Panc1 (cell line): ENCODE measurements at regions not wholly inside any gene's neighbourhood (a gene's known extent, or its start where the extent isn't known, plus 50 kb on each side); places are given as distances from the start of the nearest gene placed in this dataset.

ENCODE experiments used
- ATAC-seq: fragments of 200-7000 bp; cut with Tn5 transposase; 2 replicates; pipeline ENCODE4 v1.9.1; 2020; ENCODE audit warnings: mild to moderate bottlenecking, moderate library complexity
- BruUV-seq: library from RNA; stranded (reverse); fragments of 400-500 nt; replicated peaks from 2 replicates; lab custom pipeline; 2021; lab: Mats Ljungman, UMichigan
- CTCF ChIA-PET: fragments of 300-600 bp; sonication (Branson Sonifier 250); formaldehyde crosslinking; loops from one replicate; lab custom pipeline; 2022; ENCODE audit warnings: antibody characterized with exemption; lab: Charles Lee
- POLR2A ChIA-PET: fragments of 300-600 bp; sonication (Branson Sonifier 250); formaldehyde crosslinking; loops from one replicate; lab custom pipeline; 2022; ENCODE audit warnings: antibody characterized with exemption; lab: Charles Lee
- DNase-seq: peaks from one replicate; pipeline ENCODE4 v3.0.0-alpha.2; 2010; ENCODE audit warnings: low read depth, low spot score
- H3K27ac ChIP-seq: 2 replicates; pipeline ENCODE4 v1.5.1; 2011; ENCODE audit warnings: mild to moderate bottlenecking, low read length, inconsistent platforms
- H3K27me3 ChIP-seq: fragments of 200-500 bp; sonication (Bioruptor generic); 2 replicates; pipeline ENCODE4 v1.6.0; 2014; ENCODE audit warnings: low read length, inconsistent platforms; ENCODE audit not compliant: control insufficient read depth, insufficient read depth
- H3K36me3 ChIP-seq: fragments of 200-500 bp; sonication (Bioruptor generic); 2 replicates; pipeline ENCODE4 v1.5.1; 2014; ENCODE audit warnings: inconsistent platforms, mild to moderate bottlenecking, low read length, moderate library complexity; ENCODE audit not compliant: control insufficient read depth, insufficient read depth
- H3K4me1 ChIP-seq: 2 replicates; pipeline ENCODE4 v1.5.1; 2011; ENCODE audit warnings: inconsistent platforms, mild to moderate bottlenecking, low read length, moderate library complexity; ENCODE audit not compliant: control insufficient read depth, insufficient read depth
- H3K4me3 ChIP-seq, 2 experiments: 2 replicates each; pipeline ENCODE4 v1.5.1; 2011 to 2012; ENCODE audit warnings: low read depth in 2 of 2, low read length in 2 of 2, mild to moderate bottlenecking in 2 of 2, inconsistent platforms in 1 of 2, moderate library complexity in 1 of 2
- H3K9me3 ChIP-seq: fragments of 200-500 bp; sonication (Bioruptor generic); 2 replicates; pipeline ENCODE4 v1.5.1; 2014; ENCODE audit warnings: low read depth, mild to moderate bottlenecking, inconsistent platforms, low read length, moderate library complexity; ENCODE audit not compliant: control insufficient read depth, insufficient read depth
- CTCF ChIP-seq: fragments of 450-650 bp; IDR thresholded peaks from 2 replicates; pipeline ENCODE4 v1.5.1; 2017; ENCODE audit warnings: mild to moderate bottlenecking
- POLR2AphosphoS5 ChIP-seq: IDR thresholded peaks from 2 replicates; pipeline ENCODE4 v1.6.1; 2012; ENCODE audit warnings: mild to moderate bottlenecking, low read depth, low read length, moderate library complexity
- SIN3A ChIP-seq: IDR thresholded peaks from 2 replicates; pipeline ENCODE4 v1.6.1; 2012; ENCODE audit warnings: low read depth, mild to moderate bottlenecking, low read length, moderate library complexity, borderline replicate concordance; ENCODE audit not compliant: insufficient read depth
- TCF7L2 ChIP-seq: IDR thresholded peaks from 2 replicates; pipeline ENCODE4 v1.6.1; 2011; ENCODE audit warnings: mild to moderate bottlenecking, low read depth, low read length, inconsistent platforms
- in situ Hi-C: cut with HindIII; loops from 2 replicates; pipeline ENCODE4 v1.10.0; 2016; ENCODE audit warnings: low sequenced_read_pairs, low pct_unique_long_range_greater_than_20kb
- intact Hi-C: fragments of 100-400 bp; cut with micrococcal nuclease; formaldehyde crosslinking; loops from one replicate; pipeline ENCODE4 v1.10.0; 2022; ENCODE audit not compliant: unreplicated experiment
- TF ChIP-seq, protein P1 (sequence below), 2 experiments: IDR thresholded peaks; 2 replicates each; pipeline ENCODE4 v1.6.1; 2011 to 2012; ENCODE audit warnings: low read depth in 2 of 2, control low read depth in 1 of 2, low read length in 1 of 2, mild to moderate bottlenecking in 1 of 2, moderate library complexity in 1 of 2; ENCODE audit not compliant: insufficient read depth in 1 of 2

- intact Hi-C loops = loop anchor here (10.0 kb wide), 1 partner anchor 885 kb away; no protein-coding TSS in a partner anchor
- in situ Hi-C loops = no loop called here
- Histone ChIP-seq H3K27ac (no peak overlapping the region), H3K4me3 (no peak overlapping the region), H3K9me3 (no peaks in the 10 kb centered on the region), H3K27me3 (no peaks in the 10 kb centered on the region), H3K36me3 (no peaks in the 10 kb centered on the region), H3K4me1 (no peaks in the 10 kb centered on the region; the same call in 1 of the 2 replicates)
- BruUV-seq = no TSS peak
- DNase-seq = no peak
- no peak for TF ChIP-seq SIN3A
- no peak for TF ChIP-seq CTCF
- TF ChIP-seq, protein P1, sequence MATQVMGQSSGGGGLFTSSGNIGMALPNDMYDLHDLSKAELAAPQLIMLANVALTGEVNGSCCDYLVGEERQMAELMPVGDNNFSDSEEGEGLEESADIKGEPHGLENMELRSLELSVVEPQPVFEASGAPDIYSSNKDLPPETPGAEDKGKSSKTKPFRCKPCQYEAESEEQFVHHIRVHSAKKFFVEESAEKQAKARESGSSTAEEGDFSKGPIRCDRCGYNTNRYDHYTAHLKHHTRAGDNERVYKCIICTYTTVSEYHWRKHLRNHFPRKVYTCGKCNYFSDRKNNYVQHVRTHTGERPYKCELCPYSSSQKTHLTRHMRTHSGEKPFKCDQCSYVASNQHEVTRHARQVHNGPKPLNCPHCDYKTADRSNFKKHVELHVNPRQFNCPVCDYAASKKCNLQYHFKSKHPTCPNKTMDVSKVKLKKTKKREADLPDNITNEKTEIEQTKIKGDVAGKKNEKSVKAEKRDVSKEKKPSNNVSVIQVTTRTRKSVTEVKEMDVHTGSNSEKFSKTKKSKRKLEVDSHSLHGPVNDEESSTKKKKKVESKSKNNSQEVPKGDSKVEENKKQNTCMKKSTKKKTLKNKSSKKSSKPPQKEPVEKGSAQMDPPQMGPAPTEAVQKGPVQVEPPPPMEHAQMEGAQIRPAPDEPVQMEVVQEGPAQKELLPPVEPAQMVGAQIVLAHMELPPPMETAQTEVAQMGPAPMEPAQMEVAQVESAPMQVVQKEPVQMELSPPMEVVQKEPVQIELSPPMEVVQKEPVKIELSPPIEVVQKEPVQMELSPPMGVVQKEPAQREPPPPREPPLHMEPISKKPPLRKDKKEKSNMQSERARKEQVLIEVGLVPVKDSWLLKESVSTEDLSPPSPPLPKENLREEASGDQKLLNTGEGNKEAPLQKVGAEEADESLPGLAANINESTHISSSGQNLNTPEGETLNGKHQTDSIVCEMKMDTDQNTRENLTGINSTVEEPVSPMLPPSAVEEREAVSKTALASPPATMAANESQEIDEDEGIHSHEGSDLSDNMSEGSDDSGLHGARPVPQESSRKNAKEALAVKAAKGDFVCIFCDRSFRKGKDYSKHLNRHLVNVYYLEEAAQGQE (IDR thresholded peaks at IDR 0.05; ENCODE audit: insufficient read depth in 1 of 2, low read depth in 2 of 2, low read length in 1 of 2) = no peak
- no peak for TF ChIP-seq POLR2AphosphoS5
- no peak for TF ChIP-seq TCF7L2
- ChIA-PET CTCF (no interaction called here), POLR2A (interaction anchor here (0.6 kb wide), 1 partner anchor 30 kb away, joined by 3 read pairs; no protein-coding TSS in a partner anchor)
- ATAC-seq = no peak
Observed at GRCh38 chr2:164069540-164069939, 333.7 kb upstream of the FIGN start.

GRCh38 chr2:164068063-164068462 lies 332.3 kb upstream of the FIGN start:
- DNase-seq = no peak
- POLR2A ChIA-PET = no interaction called here
- ATAC-seq = no peak
- H3K27me3 ChIP-seq = no peaks in the 10 kb centered on the region
- H3K9me3 ChIP-seq = no peaks in the 10 kb centered on the region
- H3K27ac ChIP-seq = no peak overlapping the region
- H3K4me3 ChIP-seq = no peak overlapping the region
- CTCF ChIA-PET = no interaction called here
- intact Hi-C loops = loop anchor here (10.0 kb wide), 1 partner anchor 883 kb away; no protein-coding TSS in a partner anchor
- H3K4me1 ChIP-seq = no peaks in the 10 kb centered on the region; the same call in 1 of the 2 replicates
- no TSS peak for BruUV-seq
- H3K36me3 ChIP-seq = no peaks in the 10 kb centered on the region
- TF ChIP-seq, protein P1 (IDR thresholded peaks at IDR 0.05; ENCODE audit: insufficient read depth in 1 of 2, low read depth in 2 of 2, low read length in 1 of 2) = no peak
- TF ChIP-seq POLR2AphosphoS5 = no peak
- no peak for TF ChIP-seq CTCF
- TF ChIP-seq TCF7L2 = no peak
- no peak for TF ChIP-seq SIN3A
- in situ Hi-C loops = no loop called here
